PC-9 (cell line): ENCODE measurements at regions not wholly inside any gene's neighbourhood (a gene's known extent, or its start where the extent isn't known, plus 50 kb on each side); places are given as distances from the start of the nearest gene placed in this dataset.

Source experiments
- BruUV-seq: library from RNA; stranded (reverse); fragments of 400-500 nt; replicated peaks from 2 replicates; lab custom pipeline; 2021; lab: Mats Ljungman, UMichigan
- CTCF ChIA-PET: fragments of 300-600 bp; sonication (Branson Sonifier 250); formaldehyde crosslinking; loops from one replicate; lab custom pipeline; 2022; ENCODE audit warnings: antibody characterized with exemption; lab: Charles Lee
- POLR2A ChIA-PET: fragments of 300-600 bp; sonication (Branson Sonifier 250); formaldehyde crosslinking; loops from one replicate; lab custom pipeline; 2022; ENCODE audit warnings: antibody characterized with exemption; ENCODE audit not compliant: unreplicated experiment; lab: Charles Lee
- DNase-seq, 2 experiments: peaks; one replicate each; pipeline versions ENCODE4 v3.0.0 to v3.0.0-alpha.2; 2015 to 2022; ENCODE audit warnings: mixed read lengths in 1 of 2
- H2AFZ ChIP-seq: fragments of 200-600 bp; sonication (generic); 2 replicates; pipeline ENCODE4 v1.8.1; 2017; ENCODE audit warnings: antibody characterized with exemption
- H3F3A ChIP-seq: fragments of 200-600 bp; sonication (generic); 2 replicates; pipeline ENCODE4 v1.8.1; 2017; ENCODE audit warnings: antibody characterized with exemption, mild to moderate bottlenecking, low read depth; ENCODE audit not compliant: insufficient read depth
- H3K27ac ChIP-seq: fragments of 200-600 bp; sonication (generic); 2 replicates; pipeline ENCODE4 v1.6.1; 2016; ENCODE audit warnings: mixed run types
- H3K27me3 ChIP-seq: fragments of 200-600 bp; sonication (generic); 2 replicates; pipeline ENCODE4 v1.6.1; 2016; ENCODE audit warnings: low read depth, mixed run types; ENCODE audit not compliant: insufficient read depth
- H3K36me3 ChIP-seq: fragments of 200-600 bp; sonication (generic); 2 replicates; pipeline ENCODE4 v1.6.1; 2016; ENCODE audit warnings: low read depth, mixed run types
- H3K4me1 ChIP-seq: fragments of 200-600 bp; sonication (generic); replicated peaks from 2 replicates; pipeline ENCODE4 v1.6.1; 2016; ENCODE audit warnings: mixed run types; ENCODE audit not compliant: insufficient read depth
- H3K4me2 ChIP-seq: fragments of 200-600 bp; sonication (generic); 2 replicates; pipeline ENCODE4 v1.6.1; 2017; ENCODE audit warnings: mixed run types
- H3K4me3 ChIP-seq: fragments of 200-600 bp; sonication (generic); 2 replicates; pipeline ENCODE4 v1.6.1; 2016; ENCODE audit warnings: mixed run types
- H3K79me2 ChIP-seq: fragments of 200-600 bp; sonication (generic); 2 replicates; pipeline ENCODE4 v1.6.1; 2017; ENCODE audit warnings: low read depth, mixed run types
- H3K9me2 ChIP-seq: fragments of 200-600 bp; sonication (generic); 2 replicates; pipeline ENCODE4 v1.8.1; 2017; ENCODE audit warnings: mild to moderate bottlenecking; ENCODE audit not compliant: insufficient read depth
- H3K9me3 ChIP-seq: fragments of 200-600 bp; sonication (generic); 2 replicates; pipeline ENCODE4 v1.8.1; 2016; ENCODE audit warnings: low read depth; ENCODE audit not compliant: insufficient read depth
- H4K20me1 ChIP-seq: fragments of 200-600 bp; sonication (generic); 2 replicates; pipeline ENCODE4 v1.8.1; 2017; ENCODE audit not compliant: insufficient read depth
- EZH2 ChIP-seq: fragments of 200-600 bp; sonication (generic); IDR thresholded peaks from 2 replicates; pipeline ENCODE4 v1.8.0; 2017; ENCODE audit warnings: antibody characterized with exemption, low read depth
- intact Hi-C: fragments of 100-400 bp; cut with micrococcal nuclease; formaldehyde crosslinking; loops from one replicate; pipeline ENCODE4 v1.10.0; 2022; ENCODE audit not compliant: unreplicated experiment
- TF ChIP-seq, protein P1 (sequence below): fragments of 200-600 bp; sonication (generic); conservative IDR thresholded peaks from 2 replicates; pipeline ENCODE4 v1.6.1; 2017; ENCODE audit warnings: mixed run types, antibody characterized with exemption, mild to moderate bottlenecking, moderate library complexity

DNA sequence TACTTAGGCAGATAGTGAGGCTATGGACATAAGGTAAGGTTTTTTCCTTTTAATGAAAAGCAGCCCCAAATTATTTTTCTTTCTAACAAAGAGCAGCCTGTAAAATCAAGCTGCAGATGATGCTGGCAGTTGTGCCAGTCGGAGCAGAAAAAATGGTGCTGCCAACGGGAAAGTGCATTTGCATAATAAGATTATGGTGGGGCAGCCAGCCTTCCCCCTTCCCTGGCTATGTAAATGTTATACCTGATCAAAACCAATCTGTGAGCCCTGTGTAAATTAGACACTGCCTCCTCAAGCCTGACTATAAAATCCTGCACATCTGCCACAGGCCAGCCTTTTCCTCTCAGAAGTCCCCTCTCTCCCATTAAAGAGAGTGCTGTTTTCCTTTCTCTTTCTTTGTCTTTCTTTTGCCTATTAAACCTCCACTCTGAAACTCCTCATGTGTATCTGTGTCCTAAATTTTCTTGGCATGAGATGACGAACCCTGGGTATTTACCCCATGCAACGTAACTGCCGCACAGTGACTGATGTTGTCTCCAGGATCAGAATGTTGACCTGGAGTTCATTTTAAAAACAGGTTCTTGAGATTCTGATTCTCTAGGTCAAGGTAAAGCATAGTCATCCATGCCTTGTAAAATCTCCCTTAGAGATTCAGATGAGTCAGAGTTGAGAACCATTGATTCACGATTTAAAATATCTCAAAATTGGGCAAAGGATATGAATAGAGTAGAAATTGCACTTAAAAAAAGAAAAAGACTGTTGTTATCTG, 167.3 kb upstream of the C1GALT1 start:
- intact Hi-C loops, result loop anchor here (5.0 kb wide), 2 partner anchors 82 to 162 kb away; no protein-coding TSS in a partner anchor
- BruUV-seq, result no TSS peak
- H3K9me2 ChIP-seq, result no peaks in the 10 kb centered on the region
- H2AFZ ChIP-seq, result no peak overlapping the region
- H3K27me3 ChIP-seq, result 0 out of 2 replicates have a peak, but pooled peaks cover 5% of the 10 kb centered on the region
- CTCF ChIA-PET, result no interaction called here
- POLR2A ChIA-PET, result no interaction called here
- H3K4me2 ChIP-seq, result 0 out of 2 replicates have a peak overlapping the region, but pooled peaks have one; percentile 9
- TF ChIP-seq EZH2, result no peak
- TF ChIP-seq, protein P1, sequence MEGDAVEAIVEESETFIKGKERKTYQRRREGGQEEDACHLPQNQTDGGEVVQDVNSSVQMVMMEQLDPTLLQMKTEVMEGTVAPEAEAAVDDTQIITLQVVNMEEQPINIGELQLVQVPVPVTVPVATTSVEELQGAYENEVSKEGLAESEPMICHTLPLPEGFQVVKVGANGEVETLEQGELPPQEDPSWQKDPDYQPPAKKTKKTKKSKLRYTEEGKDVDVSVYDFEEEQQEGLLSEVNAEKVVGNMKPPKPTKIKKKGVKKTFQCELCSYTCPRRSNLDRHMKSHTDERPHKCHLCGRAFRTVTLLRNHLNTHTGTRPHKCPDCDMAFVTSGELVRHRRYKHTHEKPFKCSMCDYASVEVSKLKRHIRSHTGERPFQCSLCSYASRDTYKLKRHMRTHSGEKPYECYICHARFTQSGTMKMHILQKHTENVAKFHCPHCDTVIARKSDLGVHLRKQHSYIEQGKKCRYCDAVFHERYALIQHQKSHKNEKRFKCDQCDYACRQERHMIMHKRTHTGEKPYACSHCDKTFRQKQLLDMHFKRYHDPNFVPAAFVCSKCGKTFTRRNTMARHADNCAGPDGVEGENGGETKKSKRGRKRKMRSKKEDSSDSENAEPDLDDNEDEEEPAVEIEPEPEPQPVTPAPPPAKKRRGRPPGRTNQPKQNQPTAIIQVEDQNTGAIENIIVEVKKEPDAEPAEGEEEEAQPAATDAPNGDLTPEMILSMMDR, result no peak
- H3K4me3 ChIP-seq, result no peak overlapping the region
- DNase-seq, result peak in 1 of 2 experiments; percentile 79
- peaks cover 21% of the 10 kb centered on the region for H3K4me1 ChIP-seq
- H3F3A ChIP-seq, result peaks cover 16% of the 10 kb centered on the region; the same call in 1 of the 2 replicates
- no peaks in the 10 kb centered on the region for H3K36me3 ChIP-seq
- no peaks in the 10 kb centered on the region for H3K79me2 ChIP-seq
- H3K9me3 ChIP-seq, result no peaks in the 10 kb centered on the region
- no peaks in the 10 kb centered on the region for H4K20me1 ChIP-seq
- no peak overlapping the region for H3K27ac ChIP-seq

DNA sequence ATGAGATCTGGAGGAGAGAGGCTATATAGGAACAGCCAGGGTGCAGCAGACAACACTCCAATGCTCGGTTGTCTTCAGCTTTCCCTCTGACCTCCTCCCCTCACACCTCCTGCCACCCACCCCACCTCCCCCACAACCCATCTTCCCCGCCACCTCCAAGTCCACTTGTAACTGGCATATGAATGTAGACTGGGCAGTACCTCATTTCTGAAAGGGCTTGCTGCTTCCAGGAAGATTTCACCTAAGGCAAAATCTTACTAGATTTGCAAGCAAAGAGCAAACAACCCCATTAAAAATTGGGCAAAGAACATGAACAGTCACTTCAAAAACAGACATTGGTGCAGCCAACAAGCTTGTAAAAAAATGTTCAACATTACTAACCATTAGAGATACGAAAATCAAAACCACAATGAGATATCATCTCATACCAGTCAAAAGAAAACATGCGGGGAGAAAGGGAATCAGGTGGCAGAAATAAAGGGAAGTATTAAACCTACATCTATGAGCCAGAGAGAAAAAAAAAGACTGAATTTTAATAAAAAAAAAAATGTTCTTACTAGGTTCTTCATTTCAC, 164.6 kb upstream of the C1GALT1 start:
- H3K36me3 ChIP-seq, result no peaks in the 10 kb centered on the region
- no peak overlapping the region for H3K4me3 ChIP-seq
- no peak for TF ChIP-seq EZH2
- TF ChIP-seq, protein P1, result no peak
- no peak overlapping the region for H2AFZ ChIP-seq
- H3K4me1 ChIP-seq, result peaks cover 21% of the 10 kb centered on the region
- H3K27ac ChIP-seq, result peak overlapping the region; percentile 44
- no TSS peak for BruUV-seq
- no peaks in the 10 kb centered on the region for H3K9me2 ChIP-seq
- H3F3A ChIP-seq, result peaks cover 16% of the 10 kb centered on the region; the same call in 1 of the 2 replicates
- H3K79me2 ChIP-seq, result no peaks in the 10 kb centered on the region
- H3K4me2 ChIP-seq, result peak overlapping the region; percentile 34
- no peaks in the 10 kb centered on the region for H3K9me3 ChIP-seq
- DNase-seq, result peak; percentile 16 to 96
- H4K20me1 ChIP-seq, result no peaks in the 10 kb centered on the region
- intact Hi-C loops, result loop anchor here (5.0 kb wide), 1 partner anchor 160 kb away; no protein-coding TSS in a partner anchor
- CTCF ChIA-PET, result no interaction called here
- H3K27me3 ChIP-seq, result no peaks in the 10 kb centered on the region
- POLR2A ChIA-PET, result interaction anchor here (0.6 to 0.9 kb wide), 4 partner anchors 61 to 547 kb away, joined by 5 to 7 read pairs (median 6); no protein-coding TSS in a partner anchor

DNA sequence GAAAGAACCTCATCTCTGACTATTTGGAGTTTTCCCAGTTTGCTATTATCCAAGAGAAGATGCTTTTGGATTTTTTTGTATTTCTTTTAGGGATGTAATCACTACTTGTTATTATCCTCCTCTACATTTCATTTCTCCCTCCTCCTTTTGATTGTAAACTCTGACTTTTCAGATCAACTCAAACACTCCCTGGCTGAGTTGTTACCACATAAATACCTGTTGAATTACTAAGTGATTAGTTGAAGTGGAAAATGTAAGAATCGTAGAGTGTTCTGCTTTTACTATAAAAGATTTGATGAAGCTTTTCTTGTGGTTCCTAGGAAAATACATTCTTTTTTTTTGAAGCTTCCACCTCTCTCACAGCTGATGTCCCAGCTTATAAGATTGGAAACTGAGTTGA, 164.1 kb upstream of the C1GALT1 start:
- intact Hi-C loops, result loop anchor here (5.0 kb wide), 1 partner anchor 159 kb away; no protein-coding TSS in a partner anchor
- Histone ChIP-seq H2AFZ (no peak overlapping the region), H4K20me1 (no peaks in the 10 kb centered on the region), H3K79me2 (no peaks in the 10 kb centered on the region), H3K4me1 (peaks cover 21% of the 10 kb centered on the region), H3K36me3 (no peaks in the 10 kb centered on the region), H3K9me2 (no peaks in the 10 kb centered on the region), H3K27ac (peak overlapping the region; percentile 44), H3K27me3 (no peaks in the 10 kb centered on the region), H3K4me2 (peak overlapping the region; percentile 34), H3K9me3 (no peaks in the 10 kb centered on the region; the same call in 1 of the 2 replicates), H3F3A (peaks cover 16% of the 10 kb centered on the region; the same call in 1 of the 2 replicates), H3K4me3 (no peak overlapping the region)
- POLR2A ChIA-PET, result interaction anchor here (0.6 to 0.9 kb wide), 5 partner anchors 62 to 546 kb away, joined by 3 to 7 read pairs (median 6); no protein-coding TSS in a partner anchor
- CTCF ChIA-PET, result interaction anchor here (0.6 kb wide), 1 partner anchor 94 kb away, joined by 3 read pairs; no protein-coding TSS in a partner anchor
- peak in 1 of 2 experiments; percentile 68 for DNase-seq
- BruUV-seq, result no TSS peak
- TF ChIP-seq EZH2, result no peak
- TF ChIP-seq, protein P1, result no peak
